MM.1S (cell line): ENCODE measurements at regions not wholly inside any gene's neighbourhood (a gene's known extent, or its start where the extent isn't known, plus 50 kb on each side); places are given as distances from the start of the nearest gene placed in this dataset.

Experiments used
- DNase-seq: peaks from one replicate; pipeline ENCODE4 v3.0.0-alpha.2; 2015
- H2AFZ ChIP-seq: fragments of 300-600 bp; sonication (generic); 2 replicates; pipeline ENCODE4 v1.6.0; 2016; ENCODE audit warnings: antibody characterized with exemption, low read length
- H3F3A ChIP-seq: fragments of 300-600 bp; sonication (generic); 2 replicates; pipeline ENCODE4 v1.6.1; 2016; ENCODE audit warnings: mild to moderate bottlenecking, antibody characterized with exemption, low read length, moderate library complexity, mixed read lengths; ENCODE audit not compliant: insufficient read depth
- H3K27ac ChIP-seq: fragments of 300-600 bp; sonication (generic); 2 replicates; pipeline ENCODE4 v1.5.1; 2016; ENCODE audit warnings: mild to moderate bottlenecking, low read length
- H3K27me3 ChIP-seq: fragments of 300-600 bp; sonication (generic); replicated peaks from 2 replicates; pipeline ENCODE4 v1.6.0; 2016; ENCODE audit warnings: low read length; ENCODE audit not compliant: insufficient read depth
- H3K36me3 ChIP-seq: fragments of 300-600 bp; sonication (generic); replicated peaks from 2 replicates; pipeline ENCODE4 v1.6.1; 2016; ENCODE audit warnings: mild to moderate bottlenecking, low read length, mixed read lengths; ENCODE audit not compliant: insufficient read depth
- H3K4me1 ChIP-seq: fragments of 300-600 bp; sonication (generic); 2 replicates; pipeline ENCODE4 v1.6.1; 2016; ENCODE audit warnings: low read length, mixed read lengths
- H3K4me2 ChIP-seq: fragments of 300-600 bp; sonication (generic); 2 replicates; pipeline ENCODE4 v1.6.0; 2016; ENCODE audit warnings: low read depth, low read length
- H3K4me3 ChIP-seq: fragments of 300-600 bp; sonication (generic); 2 replicates; pipeline ENCODE4 v1.5.1; 2016; ENCODE audit warnings: low read length, mixed read lengths
- H3K79me2 ChIP-seq: fragments of 300-600 bp; sonication (generic); 2 replicates; pipeline ENCODE4 v1.6.1; 2016; ENCODE audit warnings: mixed run types, low read length, mixed read lengths
- H3K9ac ChIP-seq: fragments of 300-600 bp; sonication (generic); 2 replicates; pipeline ENCODE4 v1.6.1; 2016; ENCODE audit warnings: low read length, mixed read lengths
- H3K9me2 ChIP-seq: fragments of 300-600 bp; sonication (generic); replicated peaks from 2 replicates; pipeline ENCODE4 v1.6.1; 2016; ENCODE audit warnings: mild to moderate bottlenecking, low read length, mixed read lengths; ENCODE audit not compliant: insufficient read depth
- H3K9me3 ChIP-seq: fragments of 300-600 bp; sonication (generic); replicated peaks from 2 replicates; pipeline ENCODE4 v1.6.1; 2016; ENCODE audit warnings: mild to moderate bottlenecking, low read length, mixed read lengths; ENCODE audit not compliant: insufficient read depth
- H4K20me1 ChIP-seq: fragments of 300-600 bp; sonication (generic); 2 replicates; pipeline ENCODE4 v1.6.1; 2016; ENCODE audit warnings: mild to moderate bottlenecking, low read length, moderate library complexity, mixed read lengths; ENCODE audit not compliant: insufficient read depth
- CTCF ChIP-seq: fragments of 300-600 bp; sonication (generic); IDR thresholded peaks from 2 replicates; pipeline ENCODE4 v1.5.1; 2016; ENCODE audit warnings: antibody characterized with exemption, low read length, mixed read lengths
- EZH2 ChIP-seq: fragments of 300-600 bp; sonication (generic); optimal IDR thresholded peaks from 2 replicates; pipeline ENCODE3; 2017; ENCODE audit warnings: low read depth, mild to moderate bottlenecking, antibody characterized with exemption, low read length, mixed read lengths
- EZH2phosphoT487 ChIP-seq: fragments of 300-600 bp; sonication (generic); IDR thresholded peaks from 2 replicates; pipeline ENCODE4 v1.6.1; 2018; ENCODE audit warnings: antibody characterized with exemption, low read length

- Histone ChIP-seq H3K4me3 (no peak overlapping the region), H3K79me2 (no peaks in the 10 kb centered on the region), H3K4me1 (no peaks in the 10 kb centered on the region), H4K20me1 (no peaks in the 10 kb centered on the region), H3K27ac (no peak overlapping the region), H3K36me3 (no peaks in the 10 kb centered on the region), H3K4me2 (no peak overlapping the region), H3K27me3 (no peaks in the 10 kb centered on the region), H3K9me3 (no peaks in the 10 kb centered on the region), H3F3A (no peaks in the 10 kb centered on the region), H3K9ac (no peak overlapping the region), H3K9me2 (no peaks in the 10 kb centered on the region), H2AFZ (no peak overlapping the region)
- DNase-seq: no peak
- TF ChIP-seq CTCF (no peak), EZH2phosphoT487 (no peak), EZH2 (no peak)
Observed at GRCh38 chr2:144161061-144161460, 358.9 kb downstream of the ZEB2 start.

- DNase-seq: no peak
- no peak overlapping the region for H2AFZ ChIP-seq
- H3K79me2 ChIP-seq: no peaks in the 10 kb centered on the region
- H3K36me3 ChIP-seq: no peaks in the 10 kb centered on the region
- H3K4me3 ChIP-seq: no peak overlapping the region
- H3K9ac ChIP-seq: no peak overlapping the region
- no peak overlapping the region for H3K4me2 ChIP-seq
- no peaks in the 10 kb centered on the region for H3F3A ChIP-seq
- no peaks in the 10 kb centered on the region for H3K9me2 ChIP-seq
- no peaks in the 10 kb centered on the region for H3K9me3 ChIP-seq
- no peaks in the 10 kb centered on the region for H3K27me3 ChIP-seq
- H3K27ac ChIP-seq: no peak overlapping the region
- H4K20me1 ChIP-seq: no peaks in the 10 kb centered on the region
- TF ChIP-seq EZH2phosphoT487 (no peak), EZH2 (no peak), CTCF (no peak)
- H3K4me1 ChIP-seq: no peaks in the 10 kb centered on the region
Observed at GRCh38 chr2:144159240-144159639, 360.7 kb downstream of the ZEB2 start.

GRCh38 chr2:144158096-144158495 lies 361.8 kb downstream of the ZEB2 start:
- Histone ChIP-seq H3K36me3 (no peaks in the 10 kb centered on the region), H3K9ac (no peak overlapping the region), H3F3A (no peaks in the 10 kb centered on the region), H3K27me3 (no peaks in the 10 kb centered on the region), H3K27ac (no peak overlapping the region), H3K9me3 (no peaks in the 10 kb centered on the region), H3K79me2 (no peaks in the 10 kb centered on the region), H3K4me2 (no peak overlapping the region), H3K4me1 (no peaks in the 10 kb centered on the region), H2AFZ (no peak overlapping the region), H3K4me3 (no peak overlapping the region), H3K9me2 (no peaks in the 10 kb centered on the region), H4K20me1 (no peaks in the 10 kb centered on the region)
- DNase-seq: no peak
- TF ChIP-seq EZH2phosphoT487 (no peak), CTCF (no peak), EZH2 (no peak)
